Ectodermal cell (in vitro differentiated cells): ENCODE measurements at regions not wholly inside any gene's neighbourhood (a gene's known extent, or its start where the extent isn't known, plus 50 kb on each side); places are given as distances from the start of the nearest gene placed in this dataset.

Experiments used
- H3K27ac ChIP-seq: 2 replicates; pipeline ENCODE4 v1.7.0; 2013; ENCODE audit warnings: mild to moderate bottlenecking, low read depth, low read length; ENCODE audit not compliant: insufficient read depth, poor library complexity, severe bottlenecking
- H3K27me3 ChIP-seq: 2 replicates; pipeline ENCODE4 v1.7.0; 2013; ENCODE audit warnings: mild to moderate bottlenecking, low read length; ENCODE audit not compliant: insufficient read depth, control insufficient read depth, poor library complexity, severe bottlenecking
- H3K36me3 ChIP-seq: one replicate; pipeline ENCODE4 v1.7.0; 2013; ENCODE audit warnings: low read length; ENCODE audit not compliant: control insufficient read depth, insufficient read depth
- H3K4me1 ChIP-seq: one replicate; pipeline ENCODE4 v1.7.0; 2013; ENCODE audit warnings: low read length; ENCODE audit not compliant: control insufficient read depth, insufficient read depth
- H3K4me3 ChIP-seq: 2 replicates; pipeline ENCODE4 v1.7.0; 2013; ENCODE audit warnings: low read depth, low read length, control low read depth; ENCODE audit not compliant: insufficient read depth
- H3K9me3 ChIP-seq: 2 replicates; pipeline ENCODE4 v1.7.0; 2013; ENCODE audit warnings: mild to moderate bottlenecking, low read length, moderate library complexity; ENCODE audit not compliant: control insufficient read depth
- whole genome bisulfite sequencing, 2 experiments: methylation state at CpG; one replicate each; pipeline ENCODE4 v1.1.7; 2013; ENCODE audit warnings: missing lambda C conversion rate in 2 of 2; 5-methylcytosine and 5-hydroxymethylcytosine counted together

GRCh38 chr1:115555446-115555845 lies 86.3 kb upstream of the VANGL1 start:
- H3K27me3 ChIP-seq: no peaks in the 10 kb centered on the region
- H3K27ac ChIP-seq: no peak overlapping the region
- peaks cover 6% of the 10 kb centered on the region for H3K4me1 ChIP-seq
- H3K4me3 ChIP-seq: no peak overlapping the region
- H3K36me3 ChIP-seq: no peaks in the 10 kb centered on the region
- H3K9me3 ChIP-seq: no peaks in the 10 kb centered on the region
- WGBS, 2 experiments: 51 to 81% methylated on average over 1 to 2 of the region's 2 CpGs

- Histone ChIP-seq H3K27me3 (no peaks in the 10 kb centered on the region), H3K4me3 (no peak overlapping the region), H3K27ac (no peak overlapping the region), H3K9me3 (no peaks in the 10 kb centered on the region), H3K36me3 (no peaks in the 10 kb centered on the region), H3K4me1 (peaks cover 3% of the 10 kb centered on the region)
- 79 to 81% methylated on average over 6 of the region's 6 CpGs for WGBS, 2 experiments
Observed at GRCh38 chr1:115547696-115548095, 94.1 kb upstream of the VANGL1 start.

- H3K27ac ChIP-seq: no peak overlapping the region
- no peak overlapping the region for H3K4me3 ChIP-seq
- H3K36me3 ChIP-seq: no peaks in the 10 kb centered on the region
- 97 to 98% methylated on average over 2 of the region's 2 CpGs for WGBS, 2 experiments
- peaks cover 3% of the 10 kb centered on the region for H3K4me1 ChIP-seq
- no peaks in the 10 kb centered on the region for H3K9me3 ChIP-seq
- no peaks in the 10 kb centered on the region for H3K27me3 ChIP-seq
Observed at GRCh38 chr1:115546846-115547245, 94.9 kb upstream of the VANGL1 start.

GRCh38 chr1:115545791-115546733 lies 95.7 kb upstream of the VANGL1 start:
- WGBS, 2 experiments: 53 to 57% methylated on average over 9 of the region's 9 CpGs
- Histone ChIP-seq H3K9me3 (no peaks in the 10 kb centered on the region), H3K36me3 (no peaks in the 10 kb centered on the region), H3K27ac (peak overlapping the region; percentile 67), H3K27me3 (no peaks in the 10 kb centered on the region), H3K4me1 (peaks cover 3% of the 10 kb centered on the region), H3K4me3 (no peak overlapping the region)

- no peak overlapping the region for H3K4me3 ChIP-seq
- H3K27ac ChIP-seq: peak overlapping the region; percentile 3
- no peaks in the 10 kb centered on the region for H3K27me3 ChIP-seq
- H3K9me3 ChIP-seq: no peaks in the 10 kb centered on the region
- peaks cover 3% of the 10 kb centered on the region for H3K4me1 ChIP-seq
- 77 to 82% methylated on average over 15 of the region's 15 CpGs for WGBS, 2 experiments
- H3K36me3 ChIP-seq: no peaks in the 10 kb centered on the region
Observed at GRCh38 chr1:115545096-115545720, 96.6 kb upstream of the VANGL1 start.

- no peak overlapping the region for H3K27ac ChIP-seq
Observed at GRCh38 chr1:115544131-115544530, 97.6 kb upstream of the VANGL1 start.

GRCh38 chr1:115543247-115543646 lies 98.5 kb upstream of the VANGL1 start:
- H3K9me3 ChIP-seq: no peaks in the 10 kb centered on the region
- no peak overlapping the region for H3K4me3 ChIP-seq
- H3K27ac ChIP-seq: no peak overlapping the region
- no peaks in the 10 kb centered on the region for H3K36me3 ChIP-seq
- no peaks in the 10 kb centered on the region for H3K27me3 ChIP-seq
- peaks cover 3% of the 10 kb centered on the region for H3K4me1 ChIP-seq
- WGBS, 2 experiments: 71 to 96% methylated on average over 1 to 2 of the region's 2 CpGs

More at GRCh38 chr1:115544131-115544530, 97.6 kb upstream of the VANGL1 start:
- 92 to 97% methylated on average over 4 of the region's 4 CpGs for WGBS, 2 experiments
- Histone ChIP-seq H3K9me3 (no peaks in the 10 kb centered on the region), H3K27me3 (no peaks in the 10 kb centered on the region), H3K4me1 (peaks cover 3% of the 10 kb centered on the region), H3K4me3 (no peak overlapping the region), H3K36me3 (no peaks in the 10 kb centered on the region)

- Histone ChIP-seq H3K4me3 (no peak overlapping the region), H3K27ac (no peak overlapping the region), H3K36me3 (no peaks in the 10 kb centered on the region), H3K4me1 (no peaks in the 10 kb centered on the region), H3K9me3 (no peaks in the 10 kb centered on the region), H3K27me3 (no peaks in the 10 kb centered on the region)
- 65 to 72% methylated on average over 2 to 3 of the region's 3 CpGs for WGBS, 2 experiments
Observed at GRCh38 chr1:115539736-115540135, 102.0 kb upstream of the VANGL1 start.

- Histone ChIP-seq H3K27ac (no peak overlapping the region), H3K4me3 (no peak overlapping the region), H3K36me3 (no peaks in the 10 kb centered on the region), H3K9me3 (no peaks in the 10 kb centered on the region), H3K4me1 (no peaks in the 10 kb centered on the region), H3K27me3 (no peaks in the 10 kb centered on the region)
- WGBS, 2 experiments: 94 to 97% methylated on average over 7 of the region's 7 CpGs
Observed at GRCh38 chr1:115539061-115539460, 102.7 kb upstream of the VANGL1 start.

- H3K9me3 ChIP-seq: no peaks in the 10 kb centered on the region
- no peaks in the 10 kb centered on the region for H3K27me3 ChIP-seq
- H3K36me3 ChIP-seq: no peaks in the 10 kb centered on the region
- WGBS, 2 experiments: 94% methylated on average over 1 of the region's 1 CpG
- H3K4me1 ChIP-seq: no peaks in the 10 kb centered on the region
- H3K27ac ChIP-seq: no peak overlapping the region
- no peak overlapping the region for H3K4me3 ChIP-seq
Observed at GRCh38 chr1:115538579-115538978, 103.2 kb upstream of the VANGL1 start.
